HepG2 (cell line): ENCODE measurements at regions not wholly inside any gene's neighbourhood (a gene's known extent, or its start where the extent isn't known, plus 50 kb on each side); places are given as distances from the start of the nearest gene placed in this dataset.

Experiments
- CBFB ChIP-seq: sonication (generic); formaldehyde crosslinking; IDR thresholded peaks from 2 replicates; pipeline ENCODE4 v1.4.0; 2020; ENCODE audit warnings: missing genetic modification reagents
- FOXA1 ChIP-seq, 2 experiments: fragments of 450-650 bp in 1 of 2; sonication (generic) in 1 of 2; formaldehyde crosslinking in 1 of 2; IDR thresholded peaks; 2 replicates each; pipeline versions ENCODE4 v1.4.0 to v1.6.1; 2016 to 2020; ENCODE audit warnings: missing genetic modification reagents in 1 of 2
- FOXC1 ChIP-seq: sonication (generic); formaldehyde crosslinking; IDR thresholded peaks from 2 replicates; pipeline ENCODE4 v1.8.0; 2022; ENCODE audit warnings: mild to moderate bottlenecking, missing genetic modification reagents, borderline replicate concordance
- KMT2B ChIP-seq: IDR thresholded peaks from 2 replicates; pipeline ENCODE4 v1.6.1; 2016; ENCODE audit warnings: missing genetic modification reagents, missing compliant biosample characterization
- MAFF ChIP-seq: IDR thresholded peaks from 2 replicates; pipeline ENCODE4 v1.6.1; 2011; ENCODE audit warnings: low read depth, low read length, improper control_type of control experiment
- NCOA1 ChIP-seq: sonication (generic); formaldehyde crosslinking; IDR thresholded peaks from 2 replicates; pipeline ENCODE4 v1.9.0; 2021; ENCODE audit warnings: missing genetic modification reagents
- NONO ChIP-seq, 2 experiments: fragments of 450-650 bp in 1 of 2; sonication (generic) in 1 of 2; formaldehyde crosslinking in 1 of 2; IDR thresholded peaks in 1 of 2; conservative IDR thresholded peaks in 1 of 2; 2 replicates each; pipeline versions ENCODE4 v1.6.1 to v1.8.0; 2017 to 2022; ENCODE audit warnings: mild to moderate bottlenecking in 1 of 2, missing genetic modification reagents in 1 of 2, moderate library complexity in 1 of 2
- PHF8 ChIP-seq: sonication (generic); formaldehyde crosslinking; IDR thresholded peaks from 2 replicates; pipeline ENCODE4 v1.5.0; 2020; ENCODE audit warnings: missing genetic modification reagents
- PPARG ChIP-seq: conservative IDR thresholded peaks from 2 replicates; pipeline ENCODE4 v1.6.1; 2016; ENCODE audit warnings: missing biosample characterization, missing genetic modification reagents
- YEATS4 ChIP-seq: sonication (generic); formaldehyde crosslinking; IDR thresholded peaks from 2 replicates; pipeline ENCODE4 v1.4.0; 2020; ENCODE audit warnings: missing genetic modification reagents, borderline replicate concordance
- ZMYM4 ChIP-seq: sonication (generic); formaldehyde crosslinking; IDR thresholded peaks from 2 replicates; pipeline ENCODE4 v1.8.1; 2023; ENCODE audit warnings: mild to moderate bottlenecking, missing genetic modification reagents
- ZNF292 ChIP-seq: sonication (generic); formaldehyde crosslinking; IDR thresholded peaks from 2 replicates; pipeline ENCODE4 v1.8.1; 2022; ENCODE audit warnings: mild to moderate bottlenecking, low read depth, missing genetic modification reagents, borderline replicate concordance
- ZNF589 ChIP-seq: sonication (generic); formaldehyde crosslinking; conservative IDR thresholded peaks from 2 replicates; pipeline ENCODE4 v1.8.0; 2022; ENCODE audit warnings: mild to moderate bottlenecking, moderate library complexity, missing genetic modification reagents
- ZSCAN20 ChIP-seq: sonication (generic); formaldehyde crosslinking; IDR thresholded peaks from 2 replicates; pipeline ENCODE4 v1.4.0; 2020; ENCODE audit warnings: missing genetic modification reagents, mild to moderate bottlenecking, borderline replicate concordance
- TF ChIP-seq, protein P1 (sequence below), 2 experiments: sonication (generic) in 1 of 2; formaldehyde crosslinking in 1 of 2; IDR thresholded peaks; 2 replicates each; pipeline versions ENCODE4 v1.6.1 to v1.9.0; 2014 to 2022; ENCODE audit warnings: antibody characterized with exemption in 1 of 2, borderline replicate concordance in 1 of 2, inconsistent platforms in 1 of 2, low read depth in 1 of 2, missing genetic modification reagents in 1 of 2
- TF ChIP-seq, protein P2 (sequence below): IDR thresholded peaks from 2 replicates; pipeline ENCODE4 v1.4.0; 2020; ENCODE audit warnings: mild to moderate bottlenecking, missing genetic modification reagents
- TF ChIP-seq, protein P3 (sequence below): sonication (generic); formaldehyde crosslinking; IDR thresholded peaks from 2 replicates; pipeline ENCODE4 v1.9.0; 2022; ENCODE audit warnings: missing genetic modification reagents, mild to moderate bottlenecking, borderline replicate concordance

DNA sequence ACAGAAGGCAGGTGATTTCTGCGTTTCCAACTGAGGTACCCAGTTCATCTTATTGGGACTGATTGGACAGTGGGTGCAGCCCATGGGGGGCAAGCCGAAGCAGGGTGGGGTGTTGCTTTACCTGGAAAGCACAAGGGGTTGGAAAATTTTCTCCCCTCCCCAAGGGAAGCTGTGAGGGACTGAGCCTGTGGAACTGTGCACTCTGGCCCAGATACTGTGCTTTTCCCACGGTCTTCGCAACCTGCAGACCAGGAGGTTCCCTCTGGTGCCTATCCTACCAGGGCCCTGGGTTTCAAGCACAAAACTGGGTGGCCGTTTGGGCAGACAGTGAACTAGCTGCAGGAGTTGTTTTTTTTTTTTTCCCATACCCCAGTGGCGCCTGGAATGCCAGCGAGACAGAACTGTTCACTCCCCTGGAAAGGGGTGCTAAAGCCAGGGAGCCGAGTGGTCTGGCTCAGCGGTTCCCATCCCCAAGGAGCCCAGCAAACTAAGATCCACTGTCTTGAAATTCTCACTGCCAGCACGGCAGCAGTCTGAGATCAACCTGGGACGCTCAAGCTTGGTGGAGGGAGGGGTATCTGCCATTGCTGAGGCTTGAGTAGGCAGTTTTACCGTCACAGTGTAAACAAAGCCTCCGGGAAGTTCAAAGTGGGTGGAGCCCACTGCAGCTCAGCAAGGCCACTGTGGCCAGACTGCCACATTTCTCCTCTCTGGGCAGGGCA is 97.2 kb downstream of the JRKL start (continued):
- TF ChIP-seq, protein P1, sequence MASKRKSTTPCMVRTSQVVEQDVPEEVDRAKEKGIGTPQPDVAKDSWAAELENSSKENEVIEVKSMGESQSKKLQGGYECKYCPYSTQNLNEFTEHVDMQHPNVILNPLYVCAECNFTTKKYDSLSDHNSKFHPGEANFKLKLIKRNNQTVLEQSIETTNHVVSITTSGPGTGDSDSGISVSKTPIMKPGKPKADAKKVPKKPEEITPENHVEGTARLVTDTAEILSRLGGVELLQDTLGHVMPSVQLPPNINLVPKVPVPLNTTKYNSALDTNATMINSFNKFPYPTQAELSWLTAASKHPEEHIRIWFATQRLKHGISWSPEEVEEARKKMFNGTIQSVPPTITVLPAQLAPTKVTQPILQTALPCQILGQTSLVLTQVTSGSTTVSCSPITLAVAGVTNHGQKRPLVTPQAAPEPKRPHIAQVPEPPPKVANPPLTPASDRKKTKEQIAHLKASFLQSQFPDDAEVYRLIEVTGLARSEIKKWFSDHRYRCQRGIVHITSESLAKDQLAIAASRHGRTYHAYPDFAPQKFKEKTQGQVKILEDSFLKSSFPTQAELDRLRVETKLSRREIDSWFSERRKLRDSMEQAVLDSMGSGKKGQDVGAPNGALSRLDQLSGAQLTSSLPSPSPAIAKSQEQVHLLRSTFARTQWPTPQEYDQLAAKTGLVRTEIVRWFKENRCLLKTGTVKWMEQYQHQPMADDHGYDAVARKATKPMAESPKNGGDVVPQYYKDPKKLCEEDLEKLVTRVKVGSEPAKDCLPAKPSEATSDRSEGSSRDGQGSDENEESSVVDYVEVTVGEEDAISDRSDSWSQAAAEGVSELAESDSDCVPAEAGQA (IDR thresholded peaks at IDR 0.05; ENCODE audit: low read depth): no peak
- TF ChIP-seq, protein P1 (CRISPR knock-in tag; IDR thresholded peaks at IDR 0.05; ENCODE audit: borderline replicate concordance): no peak
- TF ChIP-seq CBFB (CRISPR knock-in tag): no peak
- TF ChIP-seq YEATS4: no peak
- no peak for TF ChIP-seq FOXC1 (CRISPR knock-in tag)
- TF ChIP-seq ZNF292 (CRISPR knock-in tag): 0 out of 2 replicates have a peak, but pooled peaks have one; percentile 43
- TF ChIP-seq NONO (IDR thresholded peaks at IDR 0.05): no peak
- no peak for TF ChIP-seq NONO (CRISPR knock-in tag; conservative IDR thresholded peaks at IDR 0.05)
- no peak for TF ChIP-seq NCOA1
- TF ChIP-seq MAFF: peak; percentile 23; the same call in 1 of the 2 replicates
- no peak for TF ChIP-seq ZSCAN20 (CRISPR knock-in tag)
- TF ChIP-seq, protein P2, sequence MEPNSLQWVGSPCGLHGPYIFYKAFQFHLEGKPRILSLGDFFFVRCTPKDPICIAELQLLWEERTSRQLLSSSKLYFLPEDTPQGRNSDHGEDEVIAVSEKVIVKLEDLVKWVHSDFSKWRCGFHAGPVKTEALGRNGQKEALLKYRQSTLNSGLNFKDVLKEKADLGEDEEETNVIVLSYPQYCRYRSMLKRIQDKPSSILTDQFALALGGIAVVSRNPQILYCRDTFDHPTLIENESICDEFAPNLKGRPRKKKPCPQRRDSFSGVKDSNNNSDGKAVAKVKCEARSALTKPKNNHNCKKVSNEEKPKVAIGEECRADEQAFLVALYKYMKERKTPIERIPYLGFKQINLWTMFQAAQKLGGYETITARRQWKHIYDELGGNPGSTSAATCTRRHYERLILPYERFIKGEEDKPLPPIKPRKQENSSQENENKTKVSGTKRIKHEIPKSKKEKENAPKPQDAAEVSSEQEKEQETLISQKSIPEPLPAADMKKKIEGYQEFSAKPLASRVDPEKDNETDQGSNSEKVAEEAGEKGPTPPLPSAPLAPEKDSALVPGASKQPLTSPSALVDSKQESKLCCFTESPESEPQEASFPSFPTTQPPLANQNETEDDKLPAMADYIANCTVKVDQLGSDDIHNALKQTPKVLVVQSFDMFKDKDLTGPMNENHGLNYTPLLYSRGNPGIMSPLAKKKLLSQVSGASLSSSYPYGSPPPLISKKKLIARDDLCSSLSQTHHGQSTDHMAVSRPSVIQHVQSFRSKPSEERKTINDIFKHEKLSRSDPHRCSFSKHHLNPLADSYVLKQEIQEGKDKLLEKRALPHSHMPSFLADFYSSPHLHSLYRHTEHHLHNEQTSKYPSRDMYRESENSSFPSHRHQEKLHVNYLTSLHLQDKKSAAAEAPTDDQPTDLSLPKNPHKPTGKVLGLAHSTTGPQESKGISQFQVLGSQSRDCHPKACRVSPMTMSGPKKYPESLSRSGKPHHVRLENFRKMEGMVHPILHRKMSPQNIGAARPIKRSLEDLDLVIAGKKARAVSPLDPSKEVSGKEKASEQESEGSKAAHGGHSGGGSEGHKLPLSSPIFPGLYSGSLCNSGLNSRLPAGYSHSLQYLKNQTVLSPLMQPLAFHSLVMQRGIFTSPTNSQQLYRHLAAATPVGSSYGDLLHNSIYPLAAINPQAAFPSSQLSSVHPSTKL (CRISPR knock-in tag): peak; percentile 45
- no peak for TF ChIP-seq FOXA1 (IDR thresholded peaks at IDR 0.05)
- peak; percentile 89 for TF ChIP-seq FOXA1 (CRISPR knock-in tag; IDR thresholded peaks at IDR 0.05)
- TF ChIP-seq PHF8 (CRISPR knock-in tag): peak; percentile 24; the same call in 1 of the 2 replicates
- 0 out of 2 replicates have a peak, but pooled peaks have one; percentile 23 for TF ChIP-seq PPARG (CRISPR knock-in tag)
- TF ChIP-seq ZNF589 (CRISPR knock-in tag): no peak
- TF ChIP-seq, protein P3, sequence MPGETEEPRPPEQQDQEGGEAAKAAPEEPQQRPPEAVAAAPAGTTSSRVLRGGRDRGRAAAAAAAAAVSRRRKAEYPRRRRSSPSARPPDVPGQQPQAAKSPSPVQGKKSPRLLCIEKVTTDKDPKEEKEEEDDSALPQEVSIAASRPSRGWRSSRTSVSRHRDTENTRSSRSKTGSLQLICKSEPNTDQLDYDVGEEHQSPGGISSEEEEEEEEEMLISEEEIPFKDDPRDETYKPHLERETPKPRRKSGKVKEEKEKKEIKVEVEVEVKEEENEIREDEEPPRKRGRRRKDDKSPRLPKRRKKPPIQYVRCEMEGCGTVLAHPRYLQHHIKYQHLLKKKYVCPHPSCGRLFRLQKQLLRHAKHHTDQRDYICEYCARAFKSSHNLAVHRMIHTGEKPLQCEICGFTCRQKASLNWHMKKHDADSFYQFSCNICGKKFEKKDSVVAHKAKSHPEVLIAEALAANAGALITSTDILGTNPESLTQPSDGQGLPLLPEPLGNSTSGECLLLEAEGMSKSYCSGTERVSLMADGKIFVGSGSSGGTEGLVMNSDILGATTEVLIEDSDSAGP (CRISPR knock-in tag): no peak
- TF ChIP-seq ZMYM4 (CRISPR knock-in tag): 0 out of 2 replicates have a peak, but pooled peaks have one; percentile 25
- no peak for TF ChIP-seq KMT2B (CRISPR knock-in tag)
